ENCODE measurements at regions not wholly inside any gene's neighbourhood (a gene's known extent, or its start where the extent isn't known, plus 50 kb on each side); places are given as distances from the start of the nearest gene placed in this dataset.
"Not testable (repeated sequence)": the region's sequence is repeated elsewhere in the genome, so short reads cannot be mapped to it uniquely, and the experiment has no call there.

- DNase-seq = no peak
Measured at GRCh38 chr2:72078773-72079172, 68.9 kb downstream of the CYP26B1 start.

- DNase-seq = no peak
Measured at GRCh38 chr2:72077702-72078169, 69.9 kb downstream of the CYP26B1 start.

GRCh38 chr2:72073373-72073772 is 74.3 kb downstream of the CYP26B1 start:
- not testable (repeated sequence) for DNase-seq

- not testable (repeated sequence) for DNase-seq
Measured at GRCh38 chr2:72064197-72064596, 83.5 kb downstream of the CYP26B1 start.

GRCh38 chr2:72062336-72062735 is 85.3 kb downstream of the CYP26B1 start:
- DNase-seq = no peak

GRCh38 chr2:72057308-72057707 is 90.4 kb downstream of the CYP26B1 start:
- no peak for DNase-seq

- DNase-seq = no peak
Measured at GRCh38 chr2:72051971-72052505, 95.6 kb downstream of the CYP26B1 start.

- DNase-seq = no peak
Measured at GRCh38 chr2:72051204-72051603, 96.5 kb downstream of the CYP26B1 start.

- no peak for DNase-seq
Measured at GRCh38 chr2:72050734-72051133, 96.9 kb downstream of the CYP26B1 start.

GRCh38 chr2:72048881-72049477 is 98.7 kb downstream of the CYP26B1 start:
- no peak for DNase-seq

- DNase-seq = no peak
Measured at GRCh38 chr2:72043985-72044384, 103.7 kb downstream of the CYP26B1 start.

GRCh38 chr2:72041638-72042111 is 106.0 kb downstream of the CYP26B1 start:
- DNase-seq = no peak

- no peak for DNase-seq
Measured at GRCh38 chr2:72040629-72041571, 106.8 kb downstream of the CYP26B1 start.

- DNase-seq = no peak
Measured at GRCh38 chr2:72038524-72038923, 109.1 kb downstream of the CYP26B1 start.

- DNase-seq = no peak
Measured at GRCh38 chr2:72037261-72037666, 110.4 kb downstream of the CYP26B1 start.

- DNase-seq = no peak
Measured at GRCh38 chr2:72036595-72036994, 111.1 kb downstream of the CYP26B1 start.

GRCh38 chr2:72036173-72036545 is 111.5 kb downstream of the CYP26B1 start:
- DNase-seq = no peak

GRCh38 chr2:72035518-72036172 is 112.0 kb downstream of the CYP26B1 start:
- DNase-seq = no peak

GRCh38 chr2:72034353-72035095 is 113.1 kb downstream of the CYP26B1 start:
- no peak for DNase-seq

GRCh38 chr2:72033636-72034035 is 114.0 kb downstream of the CYP26B1 start:
- no peak for DNase-seq

GRCh38 chr2:72032481-72033041 is 115.1 kb downstream of the CYP26B1 start:
- no peak for DNase-seq
